HEK293T (cell line): ENCODE measurements at regions not wholly inside any gene's neighbourhood (a gene's known extent, or its start where the extent isn't known, plus 50 kb on each side); places are given as distances from the start of the nearest gene placed in this dataset.

ENCODE experiments used
- BHLHE40 ChIP-seq: fragments of 450-650 bp; IDR thresholded peaks from 2 replicates; pipeline ENCODE4 v1.6.1; 2016; ENCODE audit warnings: mild to moderate bottlenecking, moderate library complexity, borderline replicate concordance
- CTBP1 ChIP-seq: fragments of 450-650 bp; IDR thresholded peaks from 2 replicates; pipeline ENCODE4 v1.6.1; 2016; ENCODE audit warnings: borderline replicate concordance
- TARDBP ChIP-seq: fragments of 450-650 bp; IDR thresholded peaks from 2 replicates; pipeline ENCODE4 v1.6.1; 2016
- ZNF384 ChIP-seq: fragments of 450-650 bp; IDR thresholded peaks from 2 replicates; pipeline ENCODE4 v1.6.1; 2016

- no peak for TF ChIP-seq CTBP1
- no peak for TF ChIP-seq BHLHE40
- TF ChIP-seq TARDBP: no peak
- no peak for TF ChIP-seq ZNF384
Measured at GRCh38 chr15:29433507-29434248, 164.1 kb upstream of the NSMCE3 start.
